ENCODE measurements at regions not wholly inside any gene's neighbourhood (a gene's known extent, or its start where the extent isn't known, plus 50 kb on each side); places are given as distances from the start of the nearest gene placed in this dataset.
"Not testable (repeated sequence)": the region's sequence is repeated elsewhere in the genome, so short reads cannot be mapped to it uniquely, and the experiment has no call there.

GRCh38 chr7:76140259-76140658 is 61.4 kb upstream of the SRRM3 start:
- H3K4ac ChIP-seq (ENCODE audit: low read length); H3K27ac ChIP-seq (replicated peaks; ENCODE audit: low read length); H3K9me3 ChIP-seq (replicated peaks in 1 of 2; ENCODE audit: control insufficient read depth in 2 of 2, insufficient read depth in 1 of 2, low read depth in 1 of 2, low read length in 2 of 2); H2BK5ac ChIP-seq (ENCODE audit: low read length); H3K36me3 ChIP-seq (replicated peaks in 1 of 2; ENCODE audit: control insufficient read depth in 2 of 2, insufficient read depth in 2 of 2, low read length in 2 of 2); H4K91ac ChIP-seq (ENCODE audit: low read depth, low read length, poor library complexity); H3K4me1 ChIP-seq (ENCODE audit: control insufficient read depth in 2 of 2, insufficient read depth in 1 of 2, low read depth in 1 of 2, low read length in 2 of 2); H3K14ac ChIP-seq (ENCODE audit: low read length); H4K8ac ChIP-seq (ENCODE audit: low read depth, low read length); H3K18ac ChIP-seq (ENCODE audit: low read length); H2AFZ ChIP-seq (ENCODE audit: low read length); H3K79me1 ChIP-seq (ENCODE audit: low read depth, low read length); H3K4me3 ChIP-seq (ENCODE audit: low read length in 2 of 2); H2BK120ac ChIP-seq (ENCODE audit: low read depth, low read length); H2BK15ac ChIP-seq (ENCODE audit: low read length); H3K4me2 ChIP-seq (ENCODE audit: insufficient read depth, low read length, poor library complexity, severe bottlenecking); H2AK5ac ChIP-seq (ENCODE audit: low read depth, low read length); H3K9ac ChIP-seq (ENCODE audit: low read depth, low read length, poor library complexity); DNase-seq (ENCODE audit: low spot score); H3K23ac ChIP-seq (ENCODE audit: low read depth, low read length, poor library complexity); H2BK12ac ChIP-seq (ENCODE audit: low read length): not testable (repeated sequence)
- H3K27me3 ChIP-seq (ENCODE audit: control insufficient read depth in 3 of 3, insufficient read depth in 3 of 3, low read depth in 1 of 3, low read length in 3 of 3), result peaks cover 0 to 10% (median 0%) of the 10 kb centered on the region in 3 experiments
- no CpG with 5 or more reads among the region's 3 CpGs for WGBS, 2 donors (ENCODE audit: extremely low coverage in 2 of 2, insufficient read length in 2 of 2, insufficient replicate concordance in 1 of 2)

GRCh38 chr7:76142861-76143260 is 58.8 kb upstream of the SRRM3 start:
- Histone ChIP-seq H3K27ac (replicated peaks; ENCODE audit: low read length) (no peak overlapping the region), H4K91ac (ENCODE audit: low read depth, low read length, poor library complexity) (no peak overlapping the region), H2BK5ac (ENCODE audit: low read length) (no peak overlapping the region), H2BK12ac (ENCODE audit: low read length) (no peak overlapping the region), H3K4me1 (ENCODE audit: control insufficient read depth in 2 of 2, insufficient read depth in 1 of 2, low read depth in 1 of 2, low read length in 2 of 2) (no peaks in the 10 kb centered on the region), H3K23ac (ENCODE audit: low read depth, low read length, poor library complexity) (no peak overlapping the region), H3K4me2 (ENCODE audit: insufficient read depth, low read length, poor library complexity, severe bottlenecking) (no peak overlapping the region), H3K9ac (ENCODE audit: low read depth, low read length, poor library complexity) (no peak overlapping the region), H3K14ac (ENCODE audit: low read length) (no peak overlapping the region), H4K8ac (ENCODE audit: low read depth, low read length) (no peak overlapping the region), H2BK120ac (ENCODE audit: low read depth, low read length) (no peak overlapping the region), H3K27me3 (ENCODE audit: control insufficient read depth in 3 of 3, insufficient read depth in 3 of 3, low read depth in 1 of 3, low read length in 3 of 3) (peaks cover 0 to 10% (median 0%) of the 10 kb centered on the region in 3 experiments), H3K79me1 (ENCODE audit: low read depth, low read length) (no peaks in the 10 kb centered on the region), H3K9me3 (replicated peaks in 1 of 2; ENCODE audit: control insufficient read depth in 2 of 2, insufficient read depth in 1 of 2, low read depth in 1 of 2, low read length in 2 of 2) (no peaks in the 10 kb centered on the region), H2AFZ (ENCODE audit: low read length) (no peak overlapping the region), H3K36me3 (replicated peaks in 1 of 2; ENCODE audit: control insufficient read depth in 2 of 2, insufficient read depth in 2 of 2, low read length in 2 of 2) (no peaks in the 10 kb centered on the region), H3K18ac (ENCODE audit: low read length) (no peak overlapping the region), H3K4ac (ENCODE audit: low read length) (no peak overlapping the region), H3K4me3 (ENCODE audit: low read length in 2 of 2) (no peak overlapping the region), H2AK5ac (ENCODE audit: low read depth, low read length) (no peak overlapping the region), H2BK15ac (ENCODE audit: low read length) (no peak overlapping the region)
- no peak for DNase-seq (ENCODE audit: low spot score)
- no CpG with 5 or more reads among the region's 5 CpGs for WGBS, 2 donors (ENCODE audit: extremely low coverage in 2 of 2, insufficient read length in 2 of 2, insufficient replicate concordance in 1 of 2)

- not testable (repeated sequence) for H3K36me3 ChIP-seq (replicated peaks in 1 of 2; ENCODE audit: control insufficient read depth in 2 of 2, insufficient read depth in 2 of 2, low read length in 2 of 2); DNase-seq (ENCODE audit: low spot score); H3K23ac ChIP-seq (ENCODE audit: low read depth, low read length, poor library complexity); H2BK120ac ChIP-seq (ENCODE audit: low read depth, low read length); H3K4me3 ChIP-seq (ENCODE audit: low read length in 2 of 2); H3K9ac ChIP-seq (ENCODE audit: low read depth, low read length, poor library complexity); H3K18ac ChIP-seq (ENCODE audit: low read length); H3K79me1 ChIP-seq (ENCODE audit: low read depth, low read length); H3K4me2 ChIP-seq (ENCODE audit: insufficient read depth, low read length, poor library complexity, severe bottlenecking); H3K27ac ChIP-seq (replicated peaks; ENCODE audit: low read length); H3K4me1 ChIP-seq (ENCODE audit: control insufficient read depth in 2 of 2, insufficient read depth in 1 of 2, low read depth in 1 of 2, low read length in 2 of 2); H3K27me3 ChIP-seq (ENCODE audit: control insufficient read depth in 3 of 3, insufficient read depth in 3 of 3, low read depth in 1 of 3, low read length in 3 of 3); H3K14ac ChIP-seq (ENCODE audit: low read length); H4K8ac ChIP-seq (ENCODE audit: low read depth, low read length); H2AFZ ChIP-seq (ENCODE audit: low read length); H2BK15ac ChIP-seq (ENCODE audit: low read length); H3K4ac ChIP-seq (ENCODE audit: low read length); H2BK12ac ChIP-seq (ENCODE audit: low read length); H4K91ac ChIP-seq (ENCODE audit: low read depth, low read length, poor library complexity); H2AK5ac ChIP-seq (ENCODE audit: low read depth, low read length); H2BK5ac ChIP-seq (ENCODE audit: low read length); H3K9me3 ChIP-seq (replicated peaks in 1 of 2; ENCODE audit: control insufficient read depth in 2 of 2, insufficient read depth in 1 of 2, low read depth in 1 of 2, low read length in 2 of 2)
- WGBS, 2 donors (ENCODE audit: extremely low coverage in 2 of 2, insufficient read length in 2 of 2, insufficient replicate concordance in 1 of 2), result no CpG with 5 or more reads among the region's 5 CpGs
These were observed 56.9 kb upstream of the SRRM3 start for GRCh38 chr7:76144664-76145270.

GRCh38 chr7:76146374-76146773 is 55.3 kb upstream of the SRRM3 start:
- Histone ChIP-seq H4K8ac (ENCODE audit: low read depth, low read length) (no peak overlapping the region), H3K18ac (ENCODE audit: low read length) (no peak overlapping the region), H3K36me3 (replicated peaks in 1 of 2; ENCODE audit: control insufficient read depth in 2 of 2, insufficient read depth in 2 of 2, low read length in 2 of 2) (no peaks in the 10 kb centered on the region), H3K79me1 (ENCODE audit: low read depth, low read length) (no peaks in the 10 kb centered on the region), H3K4me1 (ENCODE audit: control insufficient read depth in 2 of 2, insufficient read depth in 1 of 2, low read depth in 1 of 2, low read length in 2 of 2) (no peaks in the 10 kb centered on the region), H3K27ac (replicated peaks; ENCODE audit: low read length) (no peak overlapping the region), H2AK5ac (ENCODE audit: low read depth, low read length) (no peak overlapping the region), H3K9me3 (replicated peaks in 1 of 2; ENCODE audit: control insufficient read depth in 2 of 2, insufficient read depth in 1 of 2, low read depth in 1 of 2, low read length in 2 of 2) (no peaks in the 10 kb centered on the region), H3K14ac (ENCODE audit: low read length) (no peak overlapping the region), H3K27me3 (ENCODE audit: control insufficient read depth in 3 of 3, insufficient read depth in 3 of 3, low read depth in 1 of 3, low read length in 3 of 3) (no peaks in the 10 kb centered on the region), H2BK5ac (ENCODE audit: low read length) (no peak overlapping the region), H3K4ac (ENCODE audit: low read length) (no peak overlapping the region), H3K4me3 (ENCODE audit: low read length in 2 of 2) (no peak overlapping the region), H2BK120ac (ENCODE audit: low read depth, low read length) (no peak overlapping the region), H2AFZ (ENCODE audit: low read length) (no peak overlapping the region), H4K91ac (ENCODE audit: low read depth, low read length, poor library complexity) (no peak overlapping the region), H3K23ac (ENCODE audit: low read depth, low read length, poor library complexity) (no peak overlapping the region), H2BK15ac (ENCODE audit: low read length) (no peak overlapping the region), H2BK12ac (ENCODE audit: low read length) (no peak overlapping the region), H3K4me2 (ENCODE audit: insufficient read depth, low read length, poor library complexity, severe bottlenecking) (no peak overlapping the region), H3K9ac (ENCODE audit: low read depth, low read length, poor library complexity) (no peak overlapping the region)
- DNase-seq (ENCODE audit: low spot score), result no peak
- no CpG with 5 or more reads among the region's 4 CpGs for WGBS, 2 donors (ENCODE audit: extremely low coverage in 2 of 2, insufficient read length in 2 of 2, insufficient replicate concordance in 1 of 2)

Data from neuronal stem cell (in vitro differentiated cells).